K562 (cell line): ENCODE measurements at regions not wholly inside any gene's neighbourhood (a gene's known extent, or its start where the extent isn't known, plus 50 kb on each side); places are given as distances from the start of the nearest gene placed in this dataset.

Experiments used
- ADNP ChIP-seq: fragments of 200-800 bp; sonication (Bioruptor generic); IDR thresholded peaks from 2 replicates; pipeline ENCODE4 v1.6.1; 2016; ENCODE audit warnings: missing genetic modification characterization, missing compliant biosample characterization
- BRD9 ChIP-seq: fragments of 450-650 bp; IDR thresholded peaks from 2 replicates; pipeline ENCODE4 v1.6.1; 2018; ENCODE audit warnings: low read depth; ENCODE audit not compliant: partially characterized antibody
- CBX3 ChIP-seq, 2 experiments: IDR thresholded peaks; 1 replicate in 1 of 2; 2 replicates in 1 of 2; pipeline ENCODE4 v1.6.1; 2012; ENCODE audit warnings: inconsistent platforms in 2 of 2, low read length in 2 of 2, borderline replicate concordance in 1 of 2, control low read depth in 1 of 2
- CC2D1A ChIP-seq: fragments of 450-650 bp; IDR thresholded peaks from 2 replicates; pipeline ENCODE4 v1.6.1; 2017; ENCODE audit warnings: mild to moderate bottlenecking
- CREBBP ChIP-seq: IDR thresholded peaks from one replicate; pipeline ENCODE4 v1.6.1; 2012; ENCODE audit warnings: low read depth, mild to moderate bottlenecking, control low read depth, inconsistent platforms, low read length
- CTBP1 ChIP-seq: fragments of 450-650 bp; IDR thresholded peaks from 2 replicates; pipeline ENCODE4 v1.6.1; 2016; ENCODE audit warnings: borderline replicate concordance
- DMBX1 ChIP-seq: fragments of 250-450 bp; sonication (Bioruptor Pico); IDR thresholded peaks from 2 replicates; pipeline ENCODE4 v1.8.0; 2022; ENCODE audit warnings: inconsistent platforms, mild to moderate bottlenecking, moderate library complexity, borderline replicate concordance
- ERF ChIP-seq: fragments of 450-650 bp; formaldehyde crosslinking; IDR thresholded peaks from 2 replicates; pipeline ENCODE4 v1.4.0; 2020; ENCODE audit warnings: mild to moderate bottlenecking, mixed read lengths
- FOSL1 ChIP-seq: fragments of 200-800 bp; sonication (Bioruptor generic); conservative IDR thresholded peaks from 2 replicates; pipeline ENCODE4 v1.6.1; 2016; ENCODE audit warnings: missing genetic modification characterization, missing compliant biosample characterization
- GTF3C2 ChIP-seq: IDR thresholded peaks from 3 replicates; pipeline ENCODE4 v1.6.1; 2011; ENCODE audit warnings: borderline replicate concordance, mild to moderate bottlenecking, moderate library complexity; ENCODE audit not compliant: insufficient read length; ENCODE audit errors: extremely low read depth
- HDAC1 ChIP-seq, 2 experiments: fragments of 450-650 bp; IDR thresholded peaks; 2 replicates each; pipeline ENCODE4 v1.6.1; 2016 to 2017; ENCODE audit warnings: inconsistent platforms in 1 of 2, mild to moderate bottlenecking in 1 of 2, moderate library complexity in 1 of 2
- KLF13 ChIP-seq: fragments of 450-650 bp; IDR thresholded peaks from 2 replicates; pipeline ENCODE4 v1.6.1; 2016; ENCODE audit warnings: missing genetic modification characterization, low read depth, mild to moderate bottlenecking, missing compliant biosample characterization, moderate library complexity, borderline replicate concordance
- MBD2 ChIP-seq: sonication (generic); IDR thresholded peaks from 2 replicates; pipeline ENCODE4 v1.6.1; 2016; ENCODE audit warnings: low read depth, borderline replicate concordance
- MEF2A ChIP-seq: IDR thresholded peaks from 2 replicates; pipeline ENCODE4 v1.6.1; 2011; ENCODE audit warnings: low read depth, mild to moderate bottlenecking, low read length, moderate library complexity; ENCODE audit not compliant: control insufficient read depth
- MEIS2 ChIP-seq: fragments of 450-650 bp; IDR thresholded peaks from 2 replicates; pipeline ENCODE4 v1.6.1; 2014; ENCODE audit warnings: mild to moderate bottlenecking; ENCODE audit not compliant: partially characterized antibody
- NR4A1 ChIP-seq, 2 experiments: fragments of 250-450 bp in 1 of 2; fragments of 450-650 bp in 1 of 2; sonication (Bioruptor Pico) in 1 of 2; IDR thresholded peaks; 2 replicates each; pipeline versions ENCODE4 v1.4.0 to v1.6.1; 2016 to 2020; ENCODE audit warnings: mild to moderate bottlenecking in 2 of 2, missing compliant biosample characterization in 1 of 2, missing genetic modification characterization in 1 of 2, moderate library complexity in 1 of 2
- PHF20 ChIP-seq: fragments of 450-650 bp; IDR thresholded peaks from 2 replicates; pipeline ENCODE4 v1.6.1; 2018; ENCODE audit not compliant: partially characterized antibody
- TBL1XR1 ChIP-seq, 2 experiments: IDR thresholded peaks; 2 replicates each; pipeline ENCODE4 v1.6.1; 2012; ENCODE audit warnings: improper control_type of control experiment in 2 of 2, low read length in 2 of 2, mild to moderate bottlenecking in 1 of 2
- THAP12 ChIP-seq: fragments of 250-450 bp; sonication (Bioruptor Pico); IDR thresholded peaks from 2 replicates; pipeline ENCODE4 v1.9.0; 2021; ENCODE audit warnings: mild to moderate bottlenecking, inconsistent platforms
- ZBTB26 ChIP-seq: fragments of 450-650 bp; formaldehyde crosslinking; IDR thresholded peaks from 2 replicates; pipeline ENCODE4 v1.4.0; 2022; ENCODE audit warnings: missing genetic modification characterization
- ZNF507 ChIP-seq: conservative IDR thresholded peaks from 2 replicates; pipeline ENCODE4 v1.6.1; 2017; ENCODE audit warnings: missing genetic modification characterization, missing compliant biosample characterization

GRCh38 chr11:38538866-38539680, 1941.0 kb upstream of the RAG2 start (continued):
- TF ChIP-seq CBX3 (IDR thresholded peaks at IDR 0.05; ENCODE audit: borderline replicate concordance in 1 of 2, low read length in 2 of 2) (peak in 1 of 2 experiments; percentile 45; a peak in 1 of 3 replicates), MEF2A (peak; percentile 74), THAP12 (CRISPR knock-in tag) (no peak), NR4A1 (CRISPR knock-in tag; IDR thresholded peaks at IDR 0.05) (no peak), NR4A1 (tag; IDR thresholded peaks at IDR 0.05) (peak; percentile 40; the same call in 1 of the 2 replicates), PHF20 (no peak), CTBP1 (peak; percentile 14; the same call in 1 of the 2 replicates), KLF13 (tag) (no peak), ADNP (peak; percentile 51), TBL1XR1 (IDR thresholded peaks at IDR 0.05; ENCODE audit: low read length in 2 of 2) (peak; percentile 56 to 95; a peak in 3 of 4 replicates), FOSL1 (tag) (peak; percentile 77), MEIS2 (peak; percentile 84), ZNF507 (no peak), CC2D1A (peak; percentile 90), CREBBP (no peak), ERF (CRISPR knock-in tag) (no peak), MBD2 (peak; percentile 71), GTF3C2 (no peak), HDAC1 (IDR thresholded peaks at IDR 0.05) (peak in 1 of 2 experiments; percentile 28; a peak in 1 of 4 replicates), BRD9 (peak; percentile 17), ZBTB26 (no peak), DMBX1 (CRISPR knock-in tag) (peak; percentile 76)
